SK-N-SH (cell line): ENCODE measurements at regions not wholly inside any gene's neighbourhood (a gene's known extent, or its start where the extent isn't known, plus 50 kb on each side); places are given as distances from the start of the nearest gene placed in this dataset.

Experiments used
- CTCF ChIA-PET: fragments of 300-600, 350-600 bp; formaldehyde crosslinking; extraction: SDS; loops from one replicate; lab custom pipeline; 2021; lab: Yijun Ruan, JAX
- POLR2A ChIA-PET: fragments of 350-600 bp; sonication (Branson Sonifier 250); formaldehyde crosslinking; extraction: SDS; loops from one replicate; lab custom pipeline; 2020; ENCODE audit warnings: antibody characterized with exemption, inconsistent platforms; lab: Yijun Ruan, JAX
- DNase-seq: peaks from one replicate; pipeline ENCODE4 v3.0.0; 2012
- H2AFZ ChIP-seq: fragments of 200-600 bp; sonication (generic); 2 replicates; pipeline ENCODE4 v1.8.1; 2016; ENCODE audit warnings: antibody characterized with exemption, mild to moderate bottlenecking, low read depth
- H3F3A ChIP-seq: fragments of 200-600 bp; sonication (generic); replicated peaks from 2 replicates; pipeline ENCODE3; 2016; ENCODE audit warnings: antibody characterized with exemption, mild to moderate bottlenecking; ENCODE audit not compliant: insufficient read depth
- H3K27ac ChIP-seq, 2 experiments: fragments of 200-500 bp in 1 of 2; fragments of 200-600 bp in 1 of 2; sonication (Bioruptor generic) in 1 of 2; sonication (generic), shearing (Covaris generic) in 1 of 2; 2 replicates each; pipeline versions ENCODE4 v1.5.1 to v1.6.1; 2014 to 2016; ENCODE audit warnings: low read depth in 2 of 2, inconsistent platforms in 1 of 2, low read length in 1 of 2, mild to moderate bottlenecking in 1 of 2, mixed read lengths in 1 of 2
- H3K27me3 ChIP-seq: fragments of 200-600 bp; sonication (generic), shearing (Covaris generic); 2 replicates; pipeline ENCODE4 v1.6.1; 2016; ENCODE audit warnings: mixed run types; ENCODE audit not compliant: insufficient read depth
- H3K36me3 ChIP-seq, 2 experiments: fragments of 200-500 bp in 1 of 2; fragments of 200-600 bp in 1 of 2; sonication (Bioruptor generic) in 1 of 2; sonication (generic) in 1 of 2; replicated peaks in 1 of 2; 2 replicates each; pipeline versions ENCODE3 to v1.5.1; 2014 to 2016; ENCODE audit warnings: low read length in 1 of 2, mild to moderate bottlenecking in 1 of 2; ENCODE audit not compliant: insufficient read depth in 2 of 2, control insufficient read depth in 1 of 2
- H3K4me1 ChIP-seq, 2 experiments: fragments of 200-500 bp in 1 of 2; fragments of 200-600 bp in 1 of 2; sonication (Bioruptor generic) in 1 of 2; sonication (generic), shearing (Covaris generic) in 1 of 2; 2 replicates each; pipeline versions ENCODE4 v1.5.1 to v1.6.1; 2014 to 2016; ENCODE audit warnings: low read depth in 1 of 2, low read length in 1 of 2, mixed run types in 1 of 2; ENCODE audit not compliant: insufficient read depth in 2 of 2, control insufficient read depth in 1 of 2
- H3K4me2 ChIP-seq: fragments of 200-600 bp; sonication (generic), shearing (Covaris generic); 2 replicates; pipeline ENCODE4 v1.6.1; 2017; ENCODE audit warnings: mixed run types
- H3K4me3 ChIP-seq, 2 experiments: fragments of 200-500 bp in 1 of 2; fragments of 200-600 bp in 1 of 2; sonication (Bioruptor generic) in 1 of 2; sonication (generic), shearing (Covaris generic) in 1 of 2; 2 replicates each; pipeline versions ENCODE4 v1.5.1 to v1.8.1; 2014 to 2016; ENCODE audit warnings: low read depth in 2 of 2, inconsistent platforms in 1 of 2, low read length in 1 of 2, mild to moderate bottlenecking in 1 of 2, mixed read lengths in 1 of 2, moderate library complexity in 1 of 2
- H3K79me2 ChIP-seq: fragments of 200-600 bp; sonication (generic); 2 replicates; pipeline ENCODE4 v1.8.1; 2017; ENCODE audit warnings: mild to moderate bottlenecking; ENCODE audit not compliant: insufficient read depth
- H3K9ac ChIP-seq: fragments of 200-600 bp; sonication (generic); 2 replicates; pipeline ENCODE4 v1.6.1; 2017; ENCODE audit warnings: mixed run types
- H3K9me2 ChIP-seq: fragments of 200-600 bp; sonication (generic); 2 replicates; pipeline ENCODE4 v1.6.1; 2017; ENCODE audit warnings: mixed run types
- H3K9me3 ChIP-seq: fragments of 200-600 bp; sonication (generic); 2 replicates; pipeline ENCODE4 v1.6.1; 2017; ENCODE audit warnings: mixed run types, mild to moderate bottlenecking, moderate library complexity
- H4K20me1 ChIP-seq: fragments of 200-600 bp; sonication (generic); 2 replicates; pipeline ENCODE4 v1.6.1; 2017; ENCODE audit warnings: mild to moderate bottlenecking, mixed run types; ENCODE audit not compliant: insufficient read depth
- FOSL2 ChIP-seq: IDR thresholded peaks from 2 replicates; pipeline ENCODE4 v1.4.0; 2012; ENCODE audit warnings: low read depth, mild to moderate bottlenecking, moderate library complexity, borderline replicate concordance
- FOXM1 ChIP-seq: IDR thresholded peaks from 2 replicates; pipeline ENCODE4 v1.4.0; 2012; ENCODE audit warnings: low read depth, mild to moderate bottlenecking
- MEF2A ChIP-seq: IDR thresholded peaks from 2 replicates; pipeline ENCODE4 v1.4.0; 2012; ENCODE audit warnings: low read depth, borderline replicate concordance
- WGBS: methylation state at CpG from one replicate; pipeline ENCODE4 v1.1.6; 2017; ENCODE audit warnings: low lambda C conversion rate; 5-methylcytosine and 5-hydroxymethylcytosine counted together
- TF ChIP-seq, protein P1 (sequence below): IDR thresholded peaks from 2 replicates; pipeline ENCODE4; 2012
- TF ChIP-seq, protein P2 (sequence below): fragments of 150-350 bp; IDR thresholded peaks from 2 replicates; pipeline ENCODE4 v1.6.1; 2016; ENCODE audit warnings: mild to moderate bottlenecking, low read depth, low read length

DNA sequence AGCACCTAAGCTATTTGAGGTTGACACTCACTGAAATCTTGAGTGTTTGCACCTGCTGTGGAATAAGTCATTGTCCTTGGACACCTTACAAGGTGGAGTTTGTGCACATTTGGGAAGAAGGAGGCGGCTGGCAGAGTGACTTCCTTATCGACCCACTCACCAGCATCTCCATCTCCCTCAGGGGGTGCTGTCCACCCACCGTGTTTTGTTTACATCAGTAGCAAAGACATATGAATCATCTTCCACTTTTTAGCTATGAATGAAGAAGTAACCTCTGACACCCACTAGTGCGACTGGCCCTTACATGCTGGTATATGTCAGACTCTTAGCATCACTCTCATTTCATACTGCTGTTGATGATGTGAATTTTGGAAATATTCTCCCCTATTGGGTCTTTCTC lies 119.5 kb upstream of the SGK1 start:
- no peaks in the 10 kb centered on the region for H3K9me3 ChIP-seq
- TF ChIP-seq, protein P1, sequence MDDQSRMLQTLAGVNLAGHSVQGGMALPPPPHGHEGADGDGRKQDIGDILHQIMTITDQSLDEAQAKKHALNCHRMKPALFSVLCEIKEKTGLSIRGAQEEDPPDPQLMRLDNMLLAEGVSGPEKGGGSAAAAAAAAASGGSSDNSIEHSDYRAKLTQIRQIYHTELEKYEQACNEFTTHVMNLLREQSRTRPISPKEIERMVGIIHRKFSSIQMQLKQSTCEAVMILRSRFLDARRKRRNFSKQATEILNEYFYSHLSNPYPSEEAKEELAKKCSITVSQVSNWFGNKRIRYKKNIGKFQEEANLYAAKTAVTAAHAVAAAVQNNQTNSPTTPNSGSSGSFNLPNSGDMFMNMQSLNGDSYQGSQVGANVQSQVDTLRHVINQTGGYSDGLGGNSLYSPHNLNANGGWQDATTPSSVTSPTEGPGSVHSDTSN: no peak
- TF ChIP-seq FOSL2: 0 out of 2 replicates have a peak, but pooled peaks have one; percentile 13
- no peak overlapping the region for H3K4me3 ChIP-seq
- ChIA-PET CTCF (interaction anchor here (1.5 kb wide), 1 partner anchor 9 kb away, joined by 4 read pairs; no protein-coding TSS in a partner anchor), POLR2A (no interaction called here)
- 67% methylated on average over 4 of the region's 4 CpGs for WGBS
- no peaks in the 10 kb centered on the region for H3K9me2 ChIP-seq
- peaks cover 0 to 6% of the 10 kb centered on the region in 2 experiments; a peak in 2 of 4 replicates for H3K4me1 ChIP-seq
- H3K27ac ChIP-seq: peak overlapping the region in 1 of 2 experiments; percentile 98; a peak in 2 of 4 replicates
- peak overlapping the region; percentile 70 for H2AFZ ChIP-seq
- no peaks in the 10 kb centered on the region for H4K20me1 ChIP-seq
- H3K4me2 ChIP-seq: peak overlapping the region; percentile 65; the same call in 1 of the 2 replicates
- H3K9ac ChIP-seq: peak overlapping the region; percentile 70; the same call in 1 of the 2 replicates
- peaks cover 16% of the 10 kb centered on the region for H3F3A ChIP-seq
- DNase-seq: no peak
- no peaks in the 10 kb centered on the region for H3K27me3 ChIP-seq
- no peaks in the 10 kb centered on the region for H3K36me3 ChIP-seq
- no peaks in the 10 kb centered on the region for H3K79me2 ChIP-seq

DNA sequence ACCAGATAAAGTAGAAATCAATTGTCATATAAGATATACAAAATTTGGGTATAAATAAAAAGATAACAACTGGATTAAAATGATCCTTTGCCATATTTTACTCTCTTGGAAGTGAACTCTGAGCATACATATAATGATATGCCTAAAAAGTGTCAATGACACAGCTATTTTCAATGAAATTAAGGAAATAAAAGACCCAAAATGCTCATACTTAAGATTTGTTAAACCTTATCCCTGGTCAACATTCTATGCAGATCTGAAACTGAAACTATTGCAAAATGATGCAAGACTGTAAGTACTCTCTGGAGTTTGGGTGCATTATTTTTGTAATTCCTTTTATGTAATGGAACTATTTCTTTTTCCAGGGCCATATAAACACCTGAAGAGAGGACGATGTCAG lies 119.0 kb upstream of the SGK1 start:
- H2AFZ ChIP-seq: peak overlapping the region; percentile 70
- H3K9me3 ChIP-seq: no peaks in the 10 kb centered on the region
- ChIA-PET CTCF (interaction anchor here (1.5 kb wide), 1 partner anchor 9 kb away, joined by 4 read pairs; no protein-coding TSS in a partner anchor), POLR2A (no interaction called here)
- peaks cover 16% of the 10 kb centered on the region for H3F3A ChIP-seq
- H3K27me3 ChIP-seq: no peaks in the 10 kb centered on the region
- no peaks in the 10 kb centered on the region for H3K79me2 ChIP-seq
- no peaks in the 10 kb centered on the region for H3K36me3 ChIP-seq
- 0 out of 4 replicates have a peak overlapping the region, but pooled peaks of 1 of the 2 experiments have one; percentile 41 for H3K4me3 ChIP-seq
- H3K4me1 ChIP-seq: peaks cover 0 to 6% of the 10 kb centered on the region in 2 experiments; a peak in 2 of 4 replicates
- H3K4me2 ChIP-seq: peak overlapping the region; percentile 65; the same call in 1 of the 2 replicates
- 75% methylated on average over 1 of the region's 1 CpG for WGBS
- DNase-seq: no peak
- TF ChIP-seq MEF2A: no peak
- TF ChIP-seq FOXM1: no peak
- TF ChIP-seq FOSL2: no peak
- TF ChIP-seq, protein P2, sequence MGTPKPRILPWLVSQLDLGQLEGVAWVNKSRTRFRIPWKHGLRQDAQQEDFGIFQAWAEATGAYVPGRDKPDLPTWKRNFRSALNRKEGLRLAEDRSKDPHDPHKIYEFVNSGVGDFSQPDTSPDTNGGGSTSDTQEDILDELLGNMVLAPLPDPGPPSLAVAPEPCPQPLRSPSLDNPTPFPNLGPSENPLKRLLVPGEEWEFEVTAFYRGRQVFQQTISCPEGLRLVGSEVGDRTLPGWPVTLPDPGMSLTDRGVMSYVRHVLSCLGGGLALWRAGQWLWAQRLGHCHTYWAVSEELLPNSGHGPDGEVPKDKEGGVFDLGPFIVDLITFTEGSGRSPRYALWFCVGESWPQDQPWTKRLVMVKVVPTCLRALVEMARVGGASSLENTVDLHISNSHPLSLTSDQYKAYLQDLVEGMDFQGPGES: no peak
- TF ChIP-seq, protein P1: no peak
- H3K9ac ChIP-seq: peak overlapping the region; percentile 70
- peak overlapping the region in 1 of 2 experiments; percentile 98; a peak in 3 of 4 replicates for H3K27ac ChIP-seq
- H3K9me2 ChIP-seq: no peaks in the 10 kb centered on the region
- no peaks in the 10 kb centered on the region for H4K20me1 ChIP-seq
